ENCODE measurements at regions not wholly inside any gene's neighbourhood (a gene's known extent, or its start where the extent isn't known, plus 50 kb on each side); places are given as distances from the start of the nearest gene placed in this dataset.

GRCh38 chr4:165584916-165585315 is 206.1 kb downstream of the CPE start:
- TF ChIP-seq, protein P1, sequence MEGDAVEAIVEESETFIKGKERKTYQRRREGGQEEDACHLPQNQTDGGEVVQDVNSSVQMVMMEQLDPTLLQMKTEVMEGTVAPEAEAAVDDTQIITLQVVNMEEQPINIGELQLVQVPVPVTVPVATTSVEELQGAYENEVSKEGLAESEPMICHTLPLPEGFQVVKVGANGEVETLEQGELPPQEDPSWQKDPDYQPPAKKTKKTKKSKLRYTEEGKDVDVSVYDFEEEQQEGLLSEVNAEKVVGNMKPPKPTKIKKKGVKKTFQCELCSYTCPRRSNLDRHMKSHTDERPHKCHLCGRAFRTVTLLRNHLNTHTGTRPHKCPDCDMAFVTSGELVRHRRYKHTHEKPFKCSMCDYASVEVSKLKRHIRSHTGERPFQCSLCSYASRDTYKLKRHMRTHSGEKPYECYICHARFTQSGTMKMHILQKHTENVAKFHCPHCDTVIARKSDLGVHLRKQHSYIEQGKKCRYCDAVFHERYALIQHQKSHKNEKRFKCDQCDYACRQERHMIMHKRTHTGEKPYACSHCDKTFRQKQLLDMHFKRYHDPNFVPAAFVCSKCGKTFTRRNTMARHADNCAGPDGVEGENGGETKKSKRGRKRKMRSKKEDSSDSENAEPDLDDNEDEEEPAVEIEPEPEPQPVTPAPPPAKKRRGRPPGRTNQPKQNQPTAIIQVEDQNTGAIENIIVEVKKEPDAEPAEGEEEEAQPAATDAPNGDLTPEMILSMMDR (IDR thresholded peaks at IDR 0.05; ENCODE audit: partially characterized antibody, unreplicated experiment) = no peak
- DNase-seq = no peak
- no peak overlapping the region for H3K4me3 Mint-ChIP-seq (ENCODE audit: unreplicated experiment)
- no peaks in the 10 kb centered on the region for H3K27me3 Mint-ChIP-seq (ENCODE audit: unreplicated experiment)
- H3K9me3 Mint-ChIP-seq (ENCODE audit: unreplicated experiment) = no peaks in the 10 kb centered on the region
- H3K4me1 Mint-ChIP-seq (ENCODE audit: low read depth, unreplicated experiment) = no peaks in the 10 kb centered on the region
- H3K36me3 Mint-ChIP-seq (ENCODE audit: unreplicated experiment) = no peaks in the 10 kb centered on the region
- no peak overlapping the region for H3K27ac Mint-ChIP-seq (ENCODE audit: unreplicated experiment)

- Mint-ChIP-seq H3K27me3 (ENCODE audit: unreplicated experiment) (no peaks in the 10 kb centered on the region), H3K9me3 (ENCODE audit: unreplicated experiment) (no peaks in the 10 kb centered on the region), H3K36me3 (ENCODE audit: unreplicated experiment) (peaks cover 7% of the 10 kb centered on the region), H3K27ac (ENCODE audit: unreplicated experiment) (no peak overlapping the region), H3K4me3 (ENCODE audit: unreplicated experiment) (no peak overlapping the region), H3K4me1 (ENCODE audit: low read depth, unreplicated experiment) (no peaks in the 10 kb centered on the region)
- DNase-seq = no peak
- TF ChIP-seq, protein P1 (IDR thresholded peaks at IDR 0.05; ENCODE audit: partially characterized antibody, unreplicated experiment) = no peak
Measured at GRCh38 chr4:165588534-165589315, 209.9 kb downstream of the CPE start.

GRCh38 chr4:165592386-165592785 is 213.6 kb downstream of the CPE start:
- Mint-ChIP-seq H3K4me1 (ENCODE audit: low read depth, unreplicated experiment) (no peaks in the 10 kb centered on the region), H3K36me3 (ENCODE audit: unreplicated experiment) (peaks cover 7% of the 10 kb centered on the region), H3K27me3 (ENCODE audit: unreplicated experiment) (no peaks in the 10 kb centered on the region), H3K27ac (ENCODE audit: unreplicated experiment) (no peak overlapping the region), H3K9me3 (ENCODE audit: unreplicated experiment) (no peaks in the 10 kb centered on the region), H3K4me3 (ENCODE audit: unreplicated experiment) (no peak overlapping the region)
- TF ChIP-seq, protein P1 (IDR thresholded peaks at IDR 0.05; ENCODE audit: partially characterized antibody, unreplicated experiment) = no peak
- no peak for DNase-seq

DNA sequence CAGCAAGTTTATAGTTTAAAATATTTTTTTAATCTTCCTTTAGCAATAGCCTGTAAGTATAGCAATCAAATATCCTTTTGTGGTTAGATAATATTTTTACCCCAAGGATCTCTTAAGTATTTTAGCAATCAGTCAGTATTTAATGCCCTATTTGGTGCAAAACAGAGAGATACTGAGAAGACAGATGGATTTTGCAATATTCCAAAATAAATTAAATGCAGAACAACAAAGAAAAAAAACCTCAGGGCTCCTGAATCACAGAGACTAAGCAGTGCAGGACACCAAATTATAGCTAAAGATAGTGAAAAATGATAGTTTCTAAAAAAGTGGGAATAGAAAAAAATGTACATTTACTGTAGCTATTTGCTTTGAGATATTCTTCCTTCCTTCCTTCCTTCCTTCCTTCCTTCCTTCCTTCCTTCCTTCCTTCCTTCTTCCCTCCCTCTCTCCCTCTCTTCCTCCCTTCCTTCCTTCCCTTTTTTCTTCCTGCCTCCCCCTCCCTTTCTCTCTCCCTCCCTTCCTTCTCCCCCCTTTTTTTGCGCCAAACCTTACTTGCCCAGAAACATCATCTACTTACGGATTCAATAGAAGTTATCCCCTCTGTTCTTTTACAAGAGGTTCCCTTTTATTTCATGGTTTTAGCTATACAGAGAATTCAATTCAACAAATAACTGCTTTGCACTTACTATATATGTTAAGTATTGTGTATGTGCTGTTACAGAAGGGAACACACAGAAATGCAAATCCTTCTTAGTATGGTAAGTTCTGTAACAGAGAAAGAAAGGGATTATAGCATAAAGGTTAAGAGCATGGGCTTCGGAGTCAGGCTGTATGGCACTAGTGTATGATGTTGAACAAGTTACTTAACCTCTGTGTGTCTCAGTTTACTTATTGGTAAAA is 219.0 kb downstream of the CPE start:
- DNase-seq = no peak
- TF ChIP-seq, protein P1 (IDR thresholded peaks at IDR 0.05; ENCODE audit: partially characterized antibody, unreplicated experiment) = no peak
- Mint-ChIP-seq H3K36me3 (ENCODE audit: unreplicated experiment) (no peaks in the 10 kb centered on the region), H3K27ac (ENCODE audit: unreplicated experiment) (no peak overlapping the region), H3K4me1 (ENCODE audit: low read depth, unreplicated experiment) (no peaks in the 10 kb centered on the region), H3K27me3 (ENCODE audit: unreplicated experiment) (no peaks in the 10 kb centered on the region), H3K4me3 (ENCODE audit: unreplicated experiment) (no peak overlapping the region), H3K9me3 (ENCODE audit: unreplicated experiment) (no peaks in the 10 kb centered on the region)
